Colonic mucosa (tissue), 4 donors: ENCODE measurements at regions not wholly inside any gene's neighbourhood (a gene's known extent, or its start where the extent isn't known, plus 50 kb on each side); places are given as distances from the start of the nearest gene placed in this dataset.
A peak's percentile ranks its signal among the peaks of the same experiment; 100 is the strongest.

Experiments used
- DNase-seq: peaks from one replicate; pipeline ENCODE4 v3.0.0-alpha.2; 2020
- H3K27ac ChIP-seq: fragments of 200-600 bp; one replicate; pipeline ENCODE4 v1.8.0; 2021
- H3K27me3 ChIP-seq: fragments of 200-600 bp; one replicate; pipeline ENCODE4 v1.8.0; 2021
- H3K36me3 ChIP-seq: fragments of 200-600 bp; one replicate; pipeline ENCODE4 v1.8.0; 2021
- H3K4me1 ChIP-seq: fragments of 200-600 bp; one replicate; pipeline ENCODE4 v1.8.0; 2021; ENCODE audit warnings: mild to moderate bottlenecking
- H3K4me3 ChIP-seq: fragments of 200-600 bp; one replicate; pipeline ENCODE4 v1.8.0; 2021
- H3K9ac ChIP-seq, 2 donors: one replicate each; pipeline ENCODE4 v1.7.0; 2013; ENCODE audit warnings: control low read depth in 2 of 2, low read depth in 2 of 2, low read length in 2 of 2
- H3K9me3 ChIP-seq: fragments of 200-600 bp; one replicate; pipeline ENCODE4 v1.8.0; 2021
- CTCF ChIP-seq: fragments of 200-600 bp; IDR thresholded peaks from one replicate; pipeline ENCODE4 v1.8.0; 2022; ENCODE audit warnings: antibody characterized with exemption, mild to moderate bottlenecking
- intact Hi-C: fragments of 100-400 bp; cut with DNase I; formaldehyde crosslinking; loops from one replicate; pipeline ENCODE4 v1.14.1; 2022
- donor health status: healthy.
- donor health status: DM: no; HTN: no; CAD: no.
- donor health status: DM: no; HTN: no; CAD: no.

DNA sequence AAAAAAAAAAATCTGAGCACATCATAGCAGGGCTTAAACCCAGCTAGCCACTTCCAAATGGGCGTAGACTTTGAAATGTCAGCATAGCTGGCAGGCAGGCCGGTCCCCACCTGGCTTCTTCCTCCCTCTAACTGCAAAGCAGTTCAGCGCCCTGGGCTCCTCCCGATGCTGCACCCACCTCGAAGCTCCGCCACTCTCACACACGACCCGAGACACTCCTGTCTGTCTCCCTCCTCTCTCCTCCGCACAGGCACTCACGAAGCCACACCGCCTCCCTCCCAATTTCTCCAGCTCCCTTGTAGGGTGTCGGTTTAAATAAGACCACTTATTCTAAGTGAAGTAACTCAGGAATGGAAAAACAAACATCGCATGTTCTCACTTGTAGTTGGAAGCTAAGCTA lies 301.3 kb downstream of the NPHP4 start:
- H3K27ac ChIP-seq = no peak overlapping the region
- H3K36me3 ChIP-seq = no peaks in the 10 kb centered on the region
- no peaks in the 10 kb centered on the region for H3K4me1 ChIP-seq
- H3K4me3 ChIP-seq = no peak overlapping the region
- DNase-seq = peak; percentile 28
- no peaks in the 10 kb centered on the region for H3K9me3 ChIP-seq
- intact Hi-C loops = no loop called here
- H3K27me3 ChIP-seq = no peaks in the 10 kb centered on the region
- no peak overlapping the region for H3K9ac ChIP-seq
- no peak for TF ChIP-seq CTCF

- no peaks in the 10 kb centered on the region for H3K27me3 ChIP-seq
- TF ChIP-seq CTCF = no peak
Measured at GRCh38 chr1:5690291-5690690, 301.9 kb downstream of the NPHP4 start.

GRCh38 chr1:5688081-5689077 lies 303.8 kb downstream of the NPHP4 start:
- DNase-seq = peak; percentile 71
- TF ChIP-seq CTCF = no peak
- intact Hi-C loops = no loop called here
- H3K9me3 ChIP-seq = no peaks in the 10 kb centered on the region
- no peaks in the 10 kb centered on the region for H3K4me1 ChIP-seq
- no peak overlapping the region for H3K4me3 ChIP-seq
- H3K36me3 ChIP-seq = no peaks in the 10 kb centered on the region
- no peak overlapping the region for H3K27ac ChIP-seq
- H3K9ac ChIP-seq = no peak overlapping the region
- H3K27me3 ChIP-seq = no peaks in the 10 kb centered on the region

More at GRCh38 chr1:5690291-5690690, 301.9 kb downstream of the NPHP4 start:
- intact Hi-C loops = no loop called here
- no peaks in the 10 kb centered on the region for H3K4me1 ChIP-seq
- no peak overlapping the region for H3K27ac ChIP-seq
- no peak overlapping the region for H3K4me3 ChIP-seq
- no peak overlapping the region for H3K9ac ChIP-seq
- no peaks in the 10 kb centered on the region for H3K9me3 ChIP-seq
- H3K36me3 ChIP-seq = no peaks in the 10 kb centered on the region
- DNase-seq = no peak

- Histone ChIP-seq H3K9me3 (no peaks in the 10 kb centered on the region), H3K27me3 (no peaks in the 10 kb centered on the region), H3K4me1 (no peaks in the 10 kb centered on the region), H3K36me3 (no peaks in the 10 kb centered on the region), H3K27ac (no peak overlapping the region), H3K9ac (no peak overlapping the region), H3K4me3 (no peak overlapping the region)
- TF ChIP-seq CTCF = no peak
- intact Hi-C loops = no loop called here
- DNase-seq = no peak
Measured at GRCh38 chr1:5686925-5687706, 305.1 kb downstream of the NPHP4 start.

DNA sequence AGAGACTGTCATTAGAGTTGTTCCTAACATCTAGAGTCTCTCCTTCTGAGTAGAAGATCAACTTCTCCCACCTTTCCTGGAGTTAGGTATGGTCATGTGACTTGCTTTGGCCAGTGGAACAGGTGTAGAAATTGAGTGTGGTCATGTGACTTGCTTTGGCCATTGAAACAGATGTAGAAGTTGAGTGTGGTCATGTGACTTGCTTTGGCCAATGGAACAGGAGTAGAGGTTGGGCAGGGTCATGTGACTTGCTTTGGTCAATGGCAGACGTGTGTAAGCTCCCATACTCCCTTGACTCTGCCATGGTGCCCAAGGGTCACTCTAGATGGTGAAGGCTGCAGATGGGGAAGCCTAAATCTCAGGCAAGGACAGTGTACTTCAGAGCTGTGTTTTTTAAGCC lies 306.0 kb downstream of the NPHP4 start:
- no peak overlapping the region for H3K9ac ChIP-seq
- intact Hi-C loops = no loop called here
- no peak for TF ChIP-seq CTCF
- no peaks in the 10 kb centered on the region for H3K27me3 ChIP-seq
- no peaks in the 10 kb centered on the region for H3K36me3 ChIP-seq
- DNase-seq = no peak
- no peak overlapping the region for H3K27ac ChIP-seq
- H3K9me3 ChIP-seq = no peaks in the 10 kb centered on the region
- H3K4me1 ChIP-seq = no peaks in the 10 kb centered on the region
- no peak overlapping the region for H3K4me3 ChIP-seq
